Activated naive CD8-positive, alpha-beta T cell treated with anti-CD3 and anti-CD28 coated beads, Interleukin-2, amount 50 U/mL, for 24 hours (primary cell): ENCODE measurements at regions not wholly inside any gene's neighbourhood (a gene's known extent, or its start where the extent isn't known, plus 50 kb on each side); places are given as distances from the start of the nearest gene placed in this dataset.

Experiments
- ATAC-seq: fragments of 150-1000 bp; cut with Tn5 transposase; one replicate; pipeline ENCODE4 v1.10.0; 2021
- DNase-seq: peaks from one replicate; pipeline ENCODE4 v3.0.0; 2021
- H3K27ac Mint-ChIP-seq: one replicate; pipeline ENCODE4 v1.8.0; 2021; ENCODE audit warnings: mild to moderate bottlenecking, mixed read lengths
- H3K27me3 Mint-ChIP-seq: one replicate; pipeline ENCODE4 v1.8.0; 2021; ENCODE audit warnings: mixed read lengths
- H3K36me3 Mint-ChIP-seq: one replicate; pipeline ENCODE4 v1.8.0; 2021; ENCODE audit warnings: low read depth, mixed read lengths
- H3K4me1 Mint-ChIP-seq: one replicate; pipeline ENCODE4 v1.8.0; 2021; ENCODE audit warnings: mixed read lengths
- H3K4me3 Mint-ChIP-seq: one replicate; pipeline ENCODE4 v1.8.0; 2021; ENCODE audit warnings: mild to moderate bottlenecking, moderate library complexity, mixed read lengths
- H3K9me3 Mint-ChIP-seq: one replicate; pipeline ENCODE4 v1.8.0; 2021; ENCODE audit warnings: mixed read lengths

DNA sequence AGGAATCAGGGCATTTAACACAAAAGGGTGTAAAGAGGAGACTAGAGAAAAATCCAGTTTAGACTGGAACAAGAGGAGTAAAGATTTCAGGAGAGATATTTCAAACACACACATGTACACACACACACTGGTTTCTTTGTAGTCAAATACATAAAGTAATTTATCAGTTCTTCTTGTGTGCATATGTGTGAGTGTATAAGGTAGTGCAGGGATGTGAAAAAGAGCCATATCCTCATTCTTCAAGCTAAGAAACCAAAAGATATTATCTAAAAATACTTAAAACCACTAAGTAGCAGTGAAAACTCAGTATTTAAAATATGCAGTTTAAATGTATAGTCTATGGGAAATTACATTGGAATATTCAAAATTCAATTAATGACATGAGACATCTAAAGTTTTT lies 52.5 kb upstream of the CARD18 start:
- Mint-ChIP-seq H3K4me3 (no peak overlapping the region), H3K27me3 (no peaks in the 10 kb centered on the region), H3K4me1 (no peaks in the 10 kb centered on the region), H3K27ac (no peak overlapping the region), H3K36me3 (no peaks in the 10 kb centered on the region), H3K9me3 (no peaks in the 10 kb centered on the region)
- ATAC-seq = no peak
- DNase-seq = no peak

DNA sequence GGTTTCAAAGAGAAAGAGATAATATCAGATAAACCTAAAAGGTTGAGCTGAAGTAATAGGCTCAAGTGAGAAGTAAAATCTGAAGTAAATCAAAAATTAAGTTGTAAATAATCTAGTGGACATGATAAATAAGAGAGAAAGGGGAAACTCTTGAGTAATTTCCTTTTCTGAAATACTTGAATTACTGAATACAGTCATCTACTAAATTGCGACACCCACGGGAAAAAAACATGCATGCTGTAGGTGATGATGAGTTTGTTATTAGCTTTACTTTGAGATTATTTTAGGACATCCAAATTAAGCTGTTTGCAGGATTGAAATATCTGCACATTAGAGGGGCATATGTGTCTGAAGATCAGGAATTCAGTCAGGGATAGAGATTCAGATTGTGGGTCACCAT lies 50.0 kb upstream of the CARD18 start:
- no peaks in the 10 kb centered on the region for H3K36me3 Mint-ChIP-seq
- H3K4me1 Mint-ChIP-seq = no peaks in the 10 kb centered on the region
- H3K9me3 Mint-ChIP-seq = no peaks in the 10 kb centered on the region
- no peaks in the 10 kb centered on the region for H3K27me3 Mint-ChIP-seq
- H3K27ac Mint-ChIP-seq = no peak overlapping the region
- DNase-seq (no peak), ATAC-seq (no peak)
- no peak overlapping the region for H3K4me3 Mint-ChIP-seq
